LNCAP (cell line): ENCODE measurements at regions not wholly inside any gene's neighbourhood (a gene's known extent, or its start where the extent isn't known, plus 50 kb on each side); places are given as distances from the start of the nearest gene placed in this dataset.

Experiments
- CTCF ChIP-seq: fragments of 450-650 bp; IDR thresholded peaks from 2 replicates; pipeline ENCODE4 v1.5.1; 2017; ENCODE audit warnings: mild to moderate bottlenecking

DNA sequence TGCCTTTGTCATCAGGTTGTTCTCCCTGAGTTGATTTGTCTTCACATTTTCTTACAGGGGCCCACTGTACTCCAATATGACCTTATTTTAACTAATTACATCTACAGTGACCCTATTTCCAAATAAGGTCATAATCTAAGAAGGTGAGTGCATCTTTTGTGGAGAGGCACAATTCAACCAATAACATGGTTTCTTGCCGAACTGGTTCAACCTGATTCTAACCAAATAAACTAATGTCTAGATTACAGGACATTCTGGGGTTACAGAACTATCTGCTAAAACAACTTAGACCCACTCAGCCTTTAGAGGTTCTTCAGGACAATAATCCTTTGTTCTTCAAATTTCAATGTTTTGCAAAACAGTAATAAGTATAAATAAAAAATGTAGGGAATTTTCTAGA, 496.5 kb upstream of the SOX11 start:
- TF ChIP-seq CTCF: no peak

- no peak for TF ChIP-seq CTCF
Measured at GRCh38 chr2:5203134-5203755, 488.9 kb upstream of the SOX11 start.

DNA sequence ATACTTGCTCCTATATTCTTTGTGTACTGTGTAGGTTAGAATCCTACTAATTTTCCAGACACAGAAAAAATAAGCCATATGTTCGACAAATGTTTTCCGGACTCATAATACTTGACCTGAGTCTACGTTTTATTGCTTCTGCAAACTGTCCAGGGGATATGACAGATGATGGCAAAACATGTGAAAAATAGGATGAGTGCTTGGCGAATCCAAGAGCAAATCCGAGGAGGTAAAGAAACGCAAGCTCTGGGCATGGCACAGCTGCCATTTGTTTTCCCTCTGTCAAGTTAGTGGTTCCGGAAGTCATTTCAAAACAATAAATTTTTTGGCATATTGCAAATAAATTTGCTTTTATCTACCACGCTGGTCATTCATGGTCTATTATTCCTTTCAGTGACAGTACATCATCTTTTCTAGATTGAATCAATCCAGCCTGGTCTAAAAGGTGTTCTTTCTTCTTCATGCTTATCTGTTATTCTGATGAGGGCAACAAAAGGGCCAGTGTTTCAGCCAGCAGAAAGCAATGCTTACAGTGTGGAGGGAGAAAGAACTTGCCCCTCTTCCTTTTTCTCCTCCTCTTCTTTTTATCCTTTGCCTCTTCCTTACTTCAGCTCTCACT, 476.1 kb upstream of the SOX11 start:
- TF ChIP-seq CTCF: no peak

DNA sequence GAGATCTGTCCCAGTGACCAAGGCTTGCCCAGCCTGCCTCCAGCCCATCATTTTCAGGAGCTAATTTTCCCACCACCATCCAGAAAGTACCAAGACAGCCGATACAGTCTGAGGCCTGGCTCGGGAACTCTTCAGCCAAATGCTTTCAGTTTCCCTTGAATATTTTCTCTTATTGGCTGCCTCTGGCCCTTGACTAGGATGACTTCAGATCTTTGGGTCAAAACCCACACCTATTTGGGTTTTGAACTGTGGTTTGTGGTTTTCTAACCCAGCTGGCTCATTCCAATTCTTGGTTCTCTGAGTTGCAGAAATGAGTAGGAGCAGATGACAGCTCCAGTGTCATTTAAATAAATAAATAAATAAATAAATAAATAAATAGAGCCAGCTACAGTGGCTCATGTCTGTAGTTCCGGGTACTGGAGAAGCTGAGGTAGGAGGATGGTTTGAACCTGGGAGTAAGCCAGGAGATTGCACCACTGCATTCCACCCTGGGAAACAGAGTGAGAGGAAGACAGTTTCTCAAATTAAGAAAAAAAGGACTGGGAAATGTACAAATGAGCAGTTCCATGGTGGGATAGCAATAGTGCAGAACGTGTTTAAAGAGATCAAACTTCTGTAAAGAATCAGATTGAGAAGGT, 465.0 kb upstream of the SOX11 start:
- TF ChIP-seq CTCF: no peak

DNA sequence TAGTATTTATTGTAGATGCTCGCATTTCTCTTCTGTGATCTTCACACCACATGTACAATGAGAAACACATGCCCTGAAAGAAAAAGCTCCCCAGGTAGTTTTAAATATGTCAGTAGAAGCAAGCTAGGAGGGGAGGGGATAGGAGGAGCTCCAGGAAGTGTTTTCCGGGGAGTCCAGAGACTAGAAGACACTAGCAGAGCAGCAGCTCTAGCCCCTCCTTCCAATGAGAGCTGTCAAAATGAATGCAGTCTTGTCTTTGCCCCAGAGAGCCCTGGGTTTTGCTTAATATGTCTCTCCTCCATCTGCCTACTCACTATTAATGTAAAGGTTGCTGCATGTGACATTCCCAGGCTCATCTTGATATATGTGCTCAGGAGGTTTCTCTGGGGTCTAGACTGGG, 462.6 kb upstream of the SOX11 start:
- no peak for TF ChIP-seq CTCF

DNA sequence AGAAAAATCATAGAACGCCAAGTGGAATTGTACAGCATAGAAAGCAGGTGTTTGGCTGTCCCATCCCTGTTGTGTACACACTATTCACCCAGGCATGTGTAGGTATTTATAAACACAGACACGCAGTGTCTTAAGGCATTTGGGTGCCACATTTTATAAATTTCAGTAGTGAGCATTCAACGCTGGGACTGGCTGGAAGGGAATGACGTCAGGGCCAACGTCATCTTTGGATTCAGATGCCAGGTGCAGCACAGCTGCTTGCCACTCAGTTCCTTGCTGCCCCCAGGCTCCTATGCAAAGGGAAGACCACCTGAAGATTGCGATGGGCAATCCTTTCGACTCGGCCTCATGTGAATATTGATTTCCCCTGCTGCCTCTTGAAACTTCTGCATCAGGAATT, 461.7 kb upstream of the SOX11 start:
- no peak for TF ChIP-seq CTCF

DNA sequence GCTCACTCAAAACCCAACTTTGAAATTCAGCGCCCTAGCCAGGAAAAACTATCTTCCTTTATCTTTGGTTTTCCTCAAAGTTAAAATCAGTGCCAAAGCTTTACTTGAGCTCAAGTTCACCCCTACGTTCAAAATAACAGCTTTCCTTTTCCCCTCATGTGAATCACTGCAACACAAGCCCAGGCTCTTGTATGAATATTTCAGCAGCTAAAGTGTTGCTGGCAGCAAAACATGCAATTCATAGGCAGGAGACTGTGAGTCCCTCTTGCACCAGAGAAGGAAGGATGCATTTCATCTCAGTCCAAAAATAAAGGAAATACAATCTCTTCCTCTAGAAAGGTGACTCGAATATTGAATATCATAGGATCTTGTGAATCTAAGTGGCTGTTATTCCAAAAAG, 461.3 kb upstream of the SOX11 start:
- no peak for TF ChIP-seq CTCF
